ENCODE measurements at regions not wholly inside any gene's neighbourhood (a gene's known extent, or its start where the extent isn't known, plus 50 kb on each side); places are given as distances from the start of the nearest gene placed in this dataset.

DNA sequence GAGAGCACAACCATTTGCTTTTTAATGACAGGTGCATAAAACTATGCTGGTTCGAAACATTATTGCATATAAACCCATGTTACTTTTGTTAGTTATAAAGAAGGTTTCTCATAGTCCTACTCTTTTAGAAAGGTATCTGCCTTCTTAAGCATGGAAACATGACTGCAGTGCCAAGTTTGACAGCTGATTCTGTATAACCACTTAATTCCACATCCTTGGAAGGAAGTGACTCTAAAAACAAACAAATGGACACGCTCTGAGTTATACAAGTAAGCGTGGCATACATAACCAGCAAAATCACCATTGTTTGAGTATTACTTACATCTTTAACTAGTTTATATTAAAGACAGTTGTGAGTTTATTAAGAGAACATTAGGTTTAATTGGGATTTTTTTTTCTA, 125.0 kb upstream of the HDGFL1 start:
- TF ChIP-seq, protein P1, sequence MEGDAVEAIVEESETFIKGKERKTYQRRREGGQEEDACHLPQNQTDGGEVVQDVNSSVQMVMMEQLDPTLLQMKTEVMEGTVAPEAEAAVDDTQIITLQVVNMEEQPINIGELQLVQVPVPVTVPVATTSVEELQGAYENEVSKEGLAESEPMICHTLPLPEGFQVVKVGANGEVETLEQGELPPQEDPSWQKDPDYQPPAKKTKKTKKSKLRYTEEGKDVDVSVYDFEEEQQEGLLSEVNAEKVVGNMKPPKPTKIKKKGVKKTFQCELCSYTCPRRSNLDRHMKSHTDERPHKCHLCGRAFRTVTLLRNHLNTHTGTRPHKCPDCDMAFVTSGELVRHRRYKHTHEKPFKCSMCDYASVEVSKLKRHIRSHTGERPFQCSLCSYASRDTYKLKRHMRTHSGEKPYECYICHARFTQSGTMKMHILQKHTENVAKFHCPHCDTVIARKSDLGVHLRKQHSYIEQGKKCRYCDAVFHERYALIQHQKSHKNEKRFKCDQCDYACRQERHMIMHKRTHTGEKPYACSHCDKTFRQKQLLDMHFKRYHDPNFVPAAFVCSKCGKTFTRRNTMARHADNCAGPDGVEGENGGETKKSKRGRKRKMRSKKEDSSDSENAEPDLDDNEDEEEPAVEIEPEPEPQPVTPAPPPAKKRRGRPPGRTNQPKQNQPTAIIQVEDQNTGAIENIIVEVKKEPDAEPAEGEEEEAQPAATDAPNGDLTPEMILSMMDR (IDR thresholded peaks at IDR 0.05), result no peak
- TF ChIP-seq POLR2A (IDR thresholded peaks at IDR 0.05), result no peak
